ENCODE measurements at regions not wholly inside any gene's neighbourhood (a gene's known extent, or its start where the extent isn't known, plus 50 kb on each side); places are given as distances from the start of the nearest gene placed in this dataset.

GRCh38 chr16:8110572-8111514 is 479.5 kb downstream of the TMEM114 start:
- no peak for TF ChIP-seq CTCF (IDR thresholded peaks at IDR 0.05; ENCODE audit: control extremely low read depth in 1 of 3, insufficient read depth in 1 of 3, low read depth in 1 of 3, low read length in 3 of 3)
- TF ChIP-seq SIRT6 (IDR thresholded peaks at IDR 0.05; ENCODE audit: low read length) = no peak
- TF ChIP-seq EZH2 (IDR thresholded peaks at IDR 0.05; ENCODE audit: low read depth, low read length, severe bottlenecking) = no peak
- no peak for TF ChIP-seq FOSL1 (IDR thresholded peaks at IDR 0.05; ENCODE audit: insufficient read depth, low read depth, low read length)
- TF ChIP-seq ATF2 (IDR thresholded peaks at IDR 0.05; ENCODE audit: low read length) = no peak
- no peak for TF ChIP-seq SIN3A (conservative IDR thresholded peaks at IDR 0.05 in 1 of 2, IDR thresholded peaks at IDR 0.05 in 1 of 2; ENCODE audit: low read depth in 1 of 2, low read length in 2 of 2)
- TF ChIP-seq HDAC2 (IDR thresholded peaks at IDR 0.05; ENCODE audit: borderline replicate concordance in 1 of 2, low read depth in 2 of 2, low read length in 2 of 2) = no peak
- no peak for TF ChIP-seq KDM1A (IDR thresholded peaks at IDR 0.05; ENCODE audit: borderline replicate concordance, low read length)
- no peak for TF ChIP-seq TEAD4 (IDR thresholded peaks at IDR 0.05; ENCODE audit: low read depth, low read length)
